ENCODE measurements at regions not wholly inside any gene's neighbourhood (a gene's known extent, or its start where the extent isn't known, plus 50 kb on each side); places are given as distances from the start of the nearest gene placed in this dataset.

DNA sequence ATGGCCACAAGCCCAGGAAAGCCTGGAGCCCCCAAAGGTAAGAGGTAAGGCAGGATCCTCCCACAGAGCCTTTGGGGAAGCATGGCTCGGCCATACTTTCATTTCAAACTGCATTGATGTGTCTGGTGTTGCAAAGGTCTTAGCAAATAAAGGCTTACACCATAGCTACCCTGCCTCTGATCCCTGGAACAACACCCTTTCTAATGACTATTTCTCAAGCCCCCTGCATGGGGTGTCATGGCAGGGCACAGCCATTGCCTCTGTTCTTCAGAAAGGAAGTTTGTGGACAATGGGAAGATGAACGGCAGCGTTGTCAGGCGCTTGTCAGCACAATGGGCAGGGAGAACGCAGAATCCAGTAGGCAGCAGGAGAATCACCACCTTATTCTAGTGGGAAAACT is 435.0 kb upstream of the SMIM21 start:
- TF ChIP-seq FOXM1 (IDR thresholded peaks at IDR 0.05; ENCODE audit: borderline replicate concordance, low read depth) (no peak), EP300 (IDR thresholded peaks at IDR 0.05; ENCODE audit: borderline replicate concordance) (no peak), EGR1 (IDR thresholded peaks at IDR 0.05) (no peak), YY1 (IDR thresholded peaks at IDR 0.05; ENCODE audit: low read depth) (no peak), ZBTB7A (IDR thresholded peaks at IDR 0.05; ENCODE audit: low read depth) (no peak), CREB1 (IDR thresholded peaks at IDR 0.05; ENCODE audit: low read depth) (no peak), REST (IDR thresholded peaks at IDR 0.05; ENCODE audit: low read depth) (no peak), RAD21 (IDR thresholded peaks at IDR 0.05; ENCODE audit: low read depth) (no peak)
- TF ChIP-seq, protein P1, sequence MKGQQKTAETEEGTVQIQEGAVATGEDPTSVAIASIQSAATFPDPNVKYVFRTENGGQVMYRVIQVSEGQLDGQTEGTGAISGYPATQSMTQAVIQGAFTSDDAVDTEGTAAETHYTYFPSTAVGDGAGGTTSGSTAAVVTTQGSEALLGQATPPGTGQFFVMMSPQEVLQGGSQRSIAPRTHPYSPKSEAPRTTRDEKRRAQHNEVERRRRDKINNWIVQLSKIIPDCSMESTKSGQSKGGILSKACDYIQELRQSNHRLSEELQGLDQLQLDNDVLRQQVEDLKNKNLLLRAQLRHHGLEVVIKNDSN (IDR thresholded peaks at IDR 0.05), result no peak
- TF ChIP-seq, protein P2, sequence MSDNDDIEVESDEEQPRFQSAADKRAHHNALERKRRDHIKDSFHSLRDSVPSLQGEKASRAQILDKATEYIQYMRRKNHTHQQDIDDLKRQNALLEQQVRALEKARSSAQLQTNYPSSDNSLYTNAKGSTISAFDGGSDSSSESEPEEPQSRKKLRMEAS (IDR thresholded peaks at IDR 0.05), result no peak

- TF ChIP-seq, protein P1 (IDR thresholded peaks at IDR 0.05), result no peak
- TF ChIP-seq CREB1 (IDR thresholded peaks at IDR 0.05; ENCODE audit: low read depth) (no peak), EP300 (IDR thresholded peaks at IDR 0.05; ENCODE audit: borderline replicate concordance) (no peak), TAF1 (IDR thresholded peaks at IDR 0.05; ENCODE audit: low read depth) (no peak), NFIC (IDR thresholded peaks at IDR 0.05) (no peak), FOXM1 (IDR thresholded peaks at IDR 0.05; ENCODE audit: borderline replicate concordance, low read depth) (no peak), ZBTB7A (IDR thresholded peaks at IDR 0.05; ENCODE audit: low read depth) (no peak), REST (IDR thresholded peaks at IDR 0.05; ENCODE audit: low read depth) (no peak), TEAD4 (IDR thresholded peaks at IDR 0.05) (no peak), CEBPB (IDR thresholded peaks at IDR 0.05) (no peak), EGR1 (IDR thresholded peaks at IDR 0.05) (no peak), RAD21 (IDR thresholded peaks at IDR 0.05; ENCODE audit: low read depth) (no peak), YY1 (IDR thresholded peaks at IDR 0.05; ENCODE audit: low read depth) (no peak), TCF12 (IDR thresholded peaks at IDR 0.05; ENCODE audit: low read depth) (no peak)
- TF ChIP-seq, protein P2 (IDR thresholded peaks at IDR 0.05), result no peak
Measured at GRCh38 chr18:75860166-75860565, 432.7 kb upstream of the SMIM21 start.

DNA sequence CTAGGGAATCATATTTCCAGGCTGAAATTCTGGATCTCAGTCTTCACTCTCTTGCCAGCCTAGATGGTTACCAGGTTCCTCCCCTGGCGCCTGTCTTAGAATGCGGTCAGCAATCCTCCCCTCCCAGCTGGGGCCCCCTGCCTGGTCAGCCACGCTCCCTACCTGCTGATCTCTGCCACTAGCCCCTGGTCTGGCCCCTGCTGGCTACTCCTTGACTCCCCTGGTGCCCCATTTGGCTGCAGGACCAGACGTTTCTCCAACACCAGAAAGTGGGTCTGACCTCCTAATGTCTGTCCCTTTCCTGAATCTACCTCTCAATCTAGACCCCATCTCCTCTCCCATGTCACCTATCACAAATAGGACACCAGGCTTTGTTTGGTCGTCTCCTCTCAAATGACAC is 432.0 kb upstream of the SMIM21 start:
- TF ChIP-seq ZBTB7A (IDR thresholded peaks at IDR 0.05; ENCODE audit: low read depth), result no peak
- no peak for TF ChIP-seq EP300 (IDR thresholded peaks at IDR 0.05; ENCODE audit: borderline replicate concordance)
- no peak for TF ChIP-seq EGR1 (IDR thresholded peaks at IDR 0.05)
- no peak for TF ChIP-seq TCF12 (IDR thresholded peaks at IDR 0.05; ENCODE audit: low read depth)

DNA sequence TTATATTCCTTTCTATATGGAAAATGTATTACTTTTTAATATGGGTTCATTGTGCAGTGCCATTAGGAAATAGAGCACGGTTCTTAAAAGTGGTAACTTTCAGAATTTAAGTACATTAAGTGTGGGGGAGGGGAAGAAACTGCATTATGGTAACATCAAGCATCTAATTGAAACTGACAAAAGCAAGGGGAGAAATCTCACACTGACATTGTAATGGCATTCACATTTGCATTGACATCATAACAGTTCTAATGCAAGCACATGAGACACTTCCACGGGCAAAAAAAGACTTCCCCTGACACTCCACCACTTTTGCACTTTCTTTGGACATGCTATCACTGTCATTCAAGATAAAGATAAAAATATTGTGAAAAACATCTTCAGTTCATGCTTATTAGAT is 431.3 kb upstream of the SMIM21 start:
- TF ChIP-seq CREB1 (IDR thresholded peaks at IDR 0.05; ENCODE audit: low read depth), result no peak
- no peak for TF ChIP-seq TEAD4 (IDR thresholded peaks at IDR 0.05)
- no peak for TF ChIP-seq NFIC (IDR thresholded peaks at IDR 0.05)
- no peak for TF ChIP-seq EP300 (IDR thresholded peaks at IDR 0.05; ENCODE audit: borderline replicate concordance)
- no peak for TF ChIP-seq TCF12 (IDR thresholded peaks at IDR 0.05; ENCODE audit: low read depth)
- TF ChIP-seq FOXM1 (IDR thresholded peaks at IDR 0.05; ENCODE audit: borderline replicate concordance, low read depth), result no peak
- TF ChIP-seq ZBTB7A (IDR thresholded peaks at IDR 0.05; ENCODE audit: low read depth), result no peak
- TF ChIP-seq REST (IDR thresholded peaks at IDR 0.05; ENCODE audit: low read depth), result no peak

DNA sequence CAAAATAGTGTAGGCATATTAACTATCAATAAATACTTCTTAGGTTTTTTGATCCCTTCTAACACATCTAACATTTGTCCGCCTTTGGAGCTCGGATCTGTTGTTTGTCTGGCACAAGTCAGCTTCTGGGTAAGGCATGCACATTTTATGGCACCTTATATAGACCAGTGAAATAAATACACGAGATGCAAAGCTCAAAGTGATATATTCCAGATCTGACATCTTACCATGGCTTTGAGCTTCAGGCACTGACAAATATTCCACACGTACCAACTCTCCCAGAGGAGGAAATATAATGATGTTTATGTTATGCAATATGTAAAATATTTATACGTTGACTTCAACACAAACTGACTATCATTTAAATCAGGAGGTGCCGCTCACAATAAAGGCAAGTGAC is 430.1 kb upstream of the SMIM21 start:
- TF ChIP-seq RAD21 (IDR thresholded peaks at IDR 0.05; ENCODE audit: low read depth) (no peak), ZBTB7A (IDR thresholded peaks at IDR 0.05; ENCODE audit: low read depth) (no peak), REST (IDR thresholded peaks at IDR 0.05; ENCODE audit: low read depth) (no peak), TCF12 (IDR thresholded peaks at IDR 0.05; ENCODE audit: low read depth) (no peak), TEAD4 (IDR thresholded peaks at IDR 0.05) (no peak), EP300 (IDR thresholded peaks at IDR 0.05; ENCODE audit: borderline replicate concordance) (no peak), YY1 (IDR thresholded peaks at IDR 0.05; ENCODE audit: low read depth) (no peak), NFIC (IDR thresholded peaks at IDR 0.05) (no peak), EGR1 (IDR thresholded peaks at IDR 0.05) (no peak), CEBPB (IDR thresholded peaks at IDR 0.05) (no peak), TAF1 (IDR thresholded peaks at IDR 0.05; ENCODE audit: low read depth) (no peak), FOXM1 (IDR thresholded peaks at IDR 0.05; ENCODE audit: borderline replicate concordance, low read depth) (no peak), CREB1 (IDR thresholded peaks at IDR 0.05; ENCODE audit: low read depth) (no peak)
- TF ChIP-seq, protein P1 (IDR thresholded peaks at IDR 0.05), result no peak
- TF ChIP-seq, protein P2 (IDR thresholded peaks at IDR 0.05), result no peak

Measured in Ishikawa (cell line).